Activated CD4-positive, alpha-beta T cell treated with anti-CD3 and anti-CD28 coated beads, Interleukin-2, amount 50 U/mL, for 24 hours (primary cell): ENCODE measurements at regions not wholly inside any gene's neighbourhood (a gene's known extent, or its start where the extent isn't known, plus 50 kb on each side); places are given as distances from the start of the nearest gene placed in this dataset.

Experiments
- DNase-seq, 2 donors: peaks; one replicate each; pipeline ENCODE4 v3.0.0-alpha.2; 2020; ENCODE audit warnings: low read depth in 1 of 2, low spot score in 1 of 2

DNA sequence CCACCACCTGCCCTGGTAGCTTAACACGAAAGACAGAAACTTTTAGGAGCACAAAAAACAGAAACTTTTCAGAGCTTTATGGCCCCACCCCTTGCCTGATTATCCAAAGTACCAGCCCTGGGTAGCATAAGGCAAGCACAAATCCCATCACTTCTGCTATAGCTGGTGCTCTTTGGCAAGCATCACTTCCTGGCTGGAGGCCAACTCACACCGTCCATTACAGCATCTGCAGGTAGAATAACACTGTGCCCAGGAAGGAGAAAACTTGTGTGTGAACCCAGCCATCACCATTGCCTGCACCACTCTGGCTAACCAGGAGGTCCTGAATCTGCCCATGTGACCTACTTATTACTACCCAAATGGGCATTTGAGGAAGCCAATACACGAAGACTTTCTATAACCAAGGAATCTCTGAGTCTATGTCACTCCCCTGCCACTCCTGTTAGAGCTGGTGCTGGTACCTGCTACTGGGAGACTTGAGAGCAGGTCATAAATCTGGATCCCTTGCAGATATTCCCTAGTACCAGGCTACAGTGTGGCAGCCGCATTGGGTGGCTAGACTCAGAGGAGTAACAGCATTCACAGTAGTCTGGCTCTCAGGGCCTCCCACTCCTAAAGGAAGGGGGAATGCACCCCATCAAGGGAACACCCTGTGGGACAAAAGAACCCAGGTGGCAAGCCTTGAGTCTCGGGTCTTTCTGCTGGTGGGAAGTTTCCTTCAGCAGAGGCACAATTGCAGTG, 73.3 kb upstream of the AKAP13 start:
- DNase-seq: no peak

DNA sequence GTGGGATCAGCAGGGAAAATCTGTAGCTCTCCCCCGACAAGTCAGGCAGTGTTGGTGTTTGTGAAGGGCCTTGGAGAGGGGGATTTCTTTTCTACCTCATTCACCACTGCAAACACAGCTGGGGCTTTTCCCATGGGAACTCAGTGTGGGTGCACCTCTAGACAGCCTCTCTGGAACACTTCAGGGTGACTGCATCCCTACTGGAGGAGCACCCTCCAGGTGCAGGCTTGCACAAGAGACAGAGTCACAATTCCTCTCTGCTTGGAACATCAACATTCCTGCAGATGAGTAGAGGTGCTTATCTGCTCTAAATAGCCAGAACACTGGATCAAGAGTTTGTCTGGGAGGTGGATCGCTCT, 72.7 kb upstream of the AKAP13 start:
- no peak for DNase-seq

DNA sequence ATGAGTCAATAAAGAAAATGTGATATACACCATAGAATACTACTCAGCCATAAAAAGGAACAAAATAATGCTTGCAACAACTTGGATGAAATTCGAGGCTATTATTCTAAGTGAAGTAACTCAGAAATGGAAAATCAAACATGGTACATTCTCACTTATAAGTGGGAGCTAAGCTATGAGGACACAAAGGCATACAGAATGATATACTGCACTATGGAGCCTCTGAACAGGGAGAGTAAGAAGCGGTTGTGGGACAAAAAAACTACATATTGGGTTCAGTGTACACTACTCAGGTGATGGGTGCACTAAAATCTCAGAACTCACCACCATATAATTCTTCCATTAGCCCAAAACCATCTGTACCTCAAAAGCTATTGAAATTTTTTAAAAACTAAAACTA, 68.8 kb upstream of the AKAP13 start:
- no peak for DNase-seq

GRCh38 chr15:85312486-85312885, 67.9 kb upstream of the AKAP13 start:
- no peak for DNase-seq

DNA sequence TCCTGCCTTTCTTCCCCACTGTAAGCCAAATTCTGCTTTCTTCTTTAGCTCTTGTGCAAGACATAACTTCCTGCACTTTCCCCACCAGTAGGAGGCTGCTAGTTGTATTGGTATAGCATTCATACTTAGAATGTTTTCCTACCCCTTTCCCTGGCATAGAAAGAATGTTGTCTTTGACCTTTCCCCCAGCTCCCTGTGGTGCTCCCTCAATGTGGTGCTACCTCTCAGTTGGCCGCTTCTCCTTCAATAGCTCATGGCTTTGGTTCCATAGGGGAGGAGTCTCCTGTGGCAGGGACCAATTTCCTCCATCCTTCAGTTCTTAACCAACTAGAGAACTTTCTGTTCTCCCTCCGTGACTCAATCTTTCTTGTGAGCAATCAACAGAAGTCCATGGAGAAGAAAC, 67.5 kb upstream of the AKAP13 start:
- no peak for DNase-seq

DNA sequence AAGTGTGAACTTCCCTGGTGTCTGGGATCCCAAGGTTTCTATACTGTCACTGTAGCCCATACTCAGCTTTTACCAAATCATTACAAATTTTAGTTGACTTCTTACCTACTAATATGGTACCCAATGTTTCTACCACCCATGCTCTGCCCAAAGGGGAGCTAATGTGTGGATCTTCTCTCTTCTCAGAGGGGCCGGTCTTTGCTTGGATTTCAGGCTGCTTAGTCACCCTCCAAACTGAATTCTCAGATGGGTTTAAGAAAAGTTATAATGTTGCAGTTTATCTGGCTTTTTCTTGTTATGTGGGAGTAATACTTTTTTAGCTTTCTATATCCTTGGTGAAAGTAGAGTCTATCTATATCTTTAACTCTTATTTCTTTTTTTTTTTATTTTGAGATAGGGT, 67.1 kb upstream of the AKAP13 start:
- no peak for DNase-seq

DNA sequence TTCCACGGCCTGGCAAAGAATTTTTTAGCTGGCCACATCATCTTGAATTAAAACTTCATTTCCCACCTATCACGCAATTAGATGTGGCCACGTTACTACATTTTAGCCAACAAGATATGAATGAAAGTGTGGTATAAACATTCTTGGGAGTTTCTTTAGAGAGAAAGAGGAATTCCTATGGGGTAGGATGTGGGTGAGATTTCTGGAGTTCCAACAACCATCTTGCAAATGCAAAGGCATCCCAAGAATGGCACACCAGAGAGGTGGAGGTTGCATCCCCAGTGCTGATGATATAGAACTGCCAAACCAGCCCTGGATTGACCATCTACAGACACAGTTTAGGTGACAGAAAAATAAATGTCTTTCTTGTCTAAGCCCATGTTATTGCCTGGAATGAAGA, 66.3 kb upstream of the AKAP13 start:
- DNase-seq: no peak

DNA sequence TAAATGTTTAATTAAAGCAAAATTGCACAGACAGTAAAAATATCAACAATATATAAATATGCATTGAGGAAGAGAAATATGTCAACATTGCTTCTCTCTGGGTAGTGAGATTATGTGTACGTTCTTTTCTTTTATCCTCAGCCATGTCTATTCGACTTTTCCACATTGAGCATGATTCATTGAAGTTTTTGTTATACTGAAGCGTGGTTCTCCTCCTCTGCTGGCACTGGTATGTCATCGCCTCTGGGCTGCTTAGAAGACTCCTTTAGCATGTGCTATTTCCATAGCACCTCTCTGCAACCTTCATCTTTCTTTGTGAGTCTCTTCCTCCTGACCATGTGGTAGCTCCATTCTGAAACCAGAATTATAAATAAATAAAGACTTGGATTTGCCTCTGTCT, 65.8 kb upstream of the AKAP13 start:
- no peak for DNase-seq

DNA sequence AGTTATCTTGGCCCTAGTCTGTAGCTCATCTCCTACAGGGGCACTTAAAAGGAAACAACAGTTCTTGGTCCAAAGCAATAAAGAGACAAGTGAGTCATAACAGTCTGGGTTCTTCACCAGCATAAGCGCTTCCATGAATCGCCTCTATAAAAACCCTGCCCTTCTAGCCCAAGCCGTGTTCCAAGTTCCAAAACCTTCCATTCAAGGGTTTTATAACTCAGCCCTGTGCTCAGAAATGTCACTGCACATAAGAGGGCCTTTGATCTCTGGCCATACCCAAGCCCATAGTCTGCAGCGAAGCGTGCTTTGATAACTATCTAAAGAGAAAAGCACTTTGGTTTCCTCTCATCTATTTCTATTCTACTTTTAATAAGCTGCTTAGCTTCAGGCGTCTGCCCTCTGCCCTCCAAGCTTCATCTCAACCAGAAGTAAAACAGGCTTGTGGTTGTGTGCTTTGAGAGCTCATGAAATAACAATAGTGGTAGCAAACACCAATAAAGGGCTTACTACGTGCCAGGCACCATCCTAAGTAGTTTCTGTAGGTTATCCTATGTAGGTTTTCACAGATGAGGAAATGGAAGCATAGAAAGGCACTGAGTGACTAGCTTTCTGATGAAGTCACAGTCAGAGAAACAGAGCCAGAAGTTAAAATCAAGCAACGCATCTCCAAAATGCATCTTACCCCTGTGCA, 64.0 kb upstream of the AKAP13 start:
- no peak for DNase-seq

DNA sequence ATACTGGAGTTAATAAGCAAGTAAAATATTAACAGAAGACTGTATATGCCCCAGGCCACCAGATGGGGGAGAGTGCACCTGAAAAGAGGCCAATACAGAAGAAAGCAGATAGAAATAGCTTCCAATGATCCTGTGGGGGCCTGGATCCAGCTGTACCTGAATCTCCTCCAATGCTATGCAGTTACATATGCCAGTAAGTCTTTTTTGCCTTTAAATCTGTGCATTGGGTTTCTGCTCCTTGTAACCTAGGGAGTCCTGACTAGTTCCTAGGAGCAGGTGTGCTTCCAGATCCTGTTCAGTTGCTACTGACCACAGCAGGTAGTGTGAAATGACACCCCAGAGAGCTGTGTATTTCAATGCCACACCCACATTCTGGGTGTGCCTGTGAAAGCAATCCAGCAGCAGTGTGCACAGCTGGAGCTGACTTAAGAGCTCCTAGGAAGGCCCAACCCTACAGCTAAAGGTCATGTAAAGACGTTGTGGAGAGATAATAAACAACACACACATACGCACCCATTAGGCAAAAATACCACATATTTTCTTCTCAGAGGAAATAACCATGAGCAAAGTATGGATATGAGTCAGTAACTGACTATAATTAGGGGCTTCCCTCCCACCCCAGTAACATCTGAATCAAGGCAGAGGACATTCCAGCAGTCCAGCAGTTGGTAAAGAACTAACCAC, 62.2 kb upstream of the AKAP13 start:
- no peak for DNase-seq

DNA sequence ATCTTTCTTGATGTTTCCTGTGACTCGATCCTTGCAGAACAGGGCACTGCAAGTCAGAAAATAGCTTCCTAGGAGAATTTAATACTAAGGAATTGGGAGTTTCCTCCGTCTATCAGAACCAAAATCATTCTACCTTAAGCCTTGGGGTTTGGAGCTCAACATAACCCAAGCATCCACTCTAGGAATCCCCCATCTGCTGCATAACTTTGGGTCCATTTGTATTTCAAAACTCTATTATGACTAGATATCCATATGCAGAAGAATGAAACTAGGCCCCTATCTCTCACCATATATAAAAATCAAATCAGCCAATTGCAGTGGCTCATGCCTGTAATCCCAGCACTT, 61.7 kb upstream of the AKAP13 start:
- DNase-seq: no peak

- DNase-seq: no peak
These were observed 56.2 kb upstream of the AKAP13 start for GRCh38 chr15:85324202-85324601.

DNA sequence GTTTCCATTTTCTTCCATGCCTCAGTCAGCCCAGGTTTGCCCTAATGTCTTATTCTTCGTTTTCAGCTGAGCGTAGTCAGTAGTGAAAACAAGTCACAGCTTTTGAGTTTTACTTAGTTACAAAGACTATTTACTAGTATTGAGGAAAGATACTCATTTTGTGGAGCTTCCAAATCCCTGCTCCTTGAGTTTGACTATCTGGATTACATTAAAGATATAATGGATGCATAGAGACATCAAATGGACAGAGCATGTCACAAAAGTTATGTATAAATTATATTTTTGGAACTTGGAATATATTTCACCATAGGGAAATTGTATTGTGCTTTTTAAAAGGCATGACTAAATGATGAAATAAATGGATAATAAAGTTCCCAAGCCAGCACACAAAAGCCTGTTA, 54.6 kb upstream of the AKAP13 start:
- DNase-seq: no peak

- DNase-seq: no peak
These were observed 54.1 kb upstream of the AKAP13 start for GRCh38 chr15:85326291-85326690.

DNA sequence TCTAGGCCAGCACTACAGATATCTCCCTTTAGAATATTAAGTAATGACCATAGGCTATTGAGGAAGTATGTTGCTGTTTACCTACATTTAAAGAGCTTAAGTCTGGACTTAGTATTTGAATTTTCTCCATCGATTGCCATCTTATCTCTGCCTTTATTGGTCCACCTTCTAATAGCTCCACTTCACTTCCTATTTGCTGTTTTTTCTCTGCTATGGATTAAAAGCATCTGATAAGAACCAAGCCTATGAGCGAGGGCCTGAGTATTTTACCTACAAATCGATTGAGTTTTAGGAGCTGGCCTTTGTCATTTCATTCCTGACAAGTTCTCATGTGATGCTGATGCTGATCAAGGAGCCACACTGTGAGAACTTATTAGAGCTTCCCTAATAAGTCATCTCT, 52.6 kb upstream of the AKAP13 start:
- DNase-seq: no peak

GRCh38 chr15:85329561-85330422, 50.6 kb upstream of the AKAP13 start:
- peak in 1 of 2 donors; percentile 27 for DNase-seq
